ENCODE measurements at regions not wholly inside any gene's neighbourhood (a gene's known extent, or its start where the extent isn't known, plus 50 kb on each side); places are given as distances from the start of the nearest gene placed in this dataset.
"Not testable (repeated sequence)": the region's sequence is repeated elsewhere in the genome, so short reads cannot be mapped to it uniquely, and the experiment has no call there.

DNA sequence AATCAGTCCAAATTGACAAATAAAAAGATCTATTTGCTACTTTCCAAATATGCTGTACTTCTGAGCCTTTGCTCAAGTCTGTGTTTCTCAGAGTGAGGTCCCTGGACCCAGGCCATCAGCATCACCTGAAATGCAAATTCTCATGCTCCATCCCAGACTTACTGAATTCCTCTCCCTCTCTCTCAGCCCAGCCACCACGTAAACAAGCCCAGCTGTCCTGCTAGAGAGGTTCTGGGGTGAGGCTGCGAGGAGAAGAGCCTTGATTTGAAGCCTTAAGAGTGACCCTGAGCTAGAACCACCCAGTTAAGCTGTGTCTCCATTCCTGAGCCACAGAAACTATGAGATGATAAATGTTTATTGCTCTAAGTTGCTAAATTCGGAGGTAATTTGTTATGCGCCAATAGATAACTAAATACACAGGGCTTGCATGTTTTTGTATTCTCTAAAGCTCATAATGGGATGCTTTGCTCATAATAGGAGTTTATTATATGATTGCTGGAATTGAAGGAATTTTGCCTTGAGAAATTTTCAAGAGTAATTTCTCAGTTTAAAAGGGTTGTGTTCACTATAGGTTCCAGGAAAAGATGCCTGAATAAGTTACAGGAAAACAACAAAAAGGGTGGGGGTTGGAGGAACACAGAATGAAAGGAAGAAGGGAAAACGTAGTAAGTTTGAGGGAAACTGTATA, 98.9 kb upstream of the SPATA31D4 start:
- POLR2A ChIA-PET: no interaction called here
- CTCF ChIA-PET: no interaction called here
- no peak for TF ChIP-seq NFRKB (IDR thresholded peaks at IDR 0.05)
- TF ChIP-seq CTBP1 (IDR thresholded peaks at IDR 0.05; ENCODE audit: borderline replicate concordance): no peak
- no peak for TF ChIP-seq FOXK2 (IDR thresholded peaks at IDR 0.05)
- TF ChIP-seq SP1 (IDR thresholded peaks at IDR 0.05): no peak
- no peak for TF ChIP-seq FOXM1 (IDR thresholded peaks at IDR 0.05; ENCODE audit: borderline replicate concordance)
- no peak for TF ChIP-seq ZNF384 (IDR thresholded peaks at IDR 0.05)
- TF ChIP-seq SUZ12 (IDR thresholded peaks at IDR 0.05): no peak
- TF ChIP-seq BHLHE40 (IDR thresholded peaks at IDR 0.05; ENCODE audit: borderline replicate concordance): no peak
- no peak for TF ChIP-seq ARNT (IDR thresholded peaks at IDR 0.05)
- TF ChIP-seq FOXA1 (IDR thresholded peaks at IDR 0.05): no peak
- TF ChIP-seq L3MBTL2 (conservative IDR thresholded peaks at IDR 0.05): no peak
- TF ChIP-seq HDGF (IDR thresholded peaks at IDR 0.05; ENCODE audit: borderline replicate concordance): no peak
- TF ChIP-seq LEF1 (IDR thresholded peaks at IDR 0.05; ENCODE audit: borderline replicate concordance): no peak
- TF ChIP-seq, protein P1, sequence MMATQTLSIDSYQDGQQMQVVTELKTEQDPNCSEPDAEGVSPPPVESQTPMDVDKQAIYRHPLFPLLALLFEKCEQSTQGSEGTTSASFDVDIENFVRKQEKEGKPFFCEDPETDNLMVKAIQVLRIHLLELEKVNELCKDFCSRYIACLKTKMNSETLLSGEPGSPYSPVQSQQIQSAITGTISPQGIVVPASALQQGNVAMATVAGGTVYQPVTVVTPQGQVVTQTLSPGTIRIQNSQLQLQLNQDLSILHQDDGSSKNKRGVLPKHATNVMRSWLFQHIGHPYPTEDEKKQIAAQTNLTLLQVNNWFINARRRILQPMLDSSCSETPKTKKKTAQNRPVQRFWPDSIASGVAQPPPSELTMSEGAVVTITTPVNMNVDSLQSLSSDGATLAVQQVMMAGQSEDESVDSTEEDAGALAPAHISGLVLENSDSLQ (IDR thresholded peaks at IDR 0.05): no peak
- TF ChIP-seq TARDBP (IDR thresholded peaks at IDR 0.05): no peak
- no peak for TF ChIP-seq ELF4 (IDR thresholded peaks at IDR 0.05)
- no peak for DNase-seq (ENCODE audit: extremely low spot score)

DNA sequence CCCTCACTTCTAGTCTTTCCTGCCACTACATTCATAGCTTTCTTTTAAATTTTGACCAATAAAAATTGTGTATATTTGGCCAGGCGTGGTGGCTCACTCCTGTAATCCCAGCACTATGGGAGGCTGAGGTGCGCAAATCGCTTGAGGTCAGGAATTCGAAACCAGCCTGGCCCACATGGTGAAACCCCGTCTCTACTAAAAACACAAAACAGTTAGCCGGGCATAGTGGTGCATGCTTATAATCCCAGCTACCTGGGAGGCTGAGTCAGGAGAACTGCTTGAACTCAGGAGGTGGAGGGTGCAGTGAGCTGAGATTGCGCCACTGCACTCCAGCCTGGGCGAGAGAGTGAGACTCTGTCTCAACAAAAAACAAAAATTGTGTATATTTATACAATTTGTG, 97.8 kb upstream of the SPATA31D4 start:
- POLR2A ChIA-PET, CTCF ChIA-PET: not testable (repeated sequence)

DNA sequence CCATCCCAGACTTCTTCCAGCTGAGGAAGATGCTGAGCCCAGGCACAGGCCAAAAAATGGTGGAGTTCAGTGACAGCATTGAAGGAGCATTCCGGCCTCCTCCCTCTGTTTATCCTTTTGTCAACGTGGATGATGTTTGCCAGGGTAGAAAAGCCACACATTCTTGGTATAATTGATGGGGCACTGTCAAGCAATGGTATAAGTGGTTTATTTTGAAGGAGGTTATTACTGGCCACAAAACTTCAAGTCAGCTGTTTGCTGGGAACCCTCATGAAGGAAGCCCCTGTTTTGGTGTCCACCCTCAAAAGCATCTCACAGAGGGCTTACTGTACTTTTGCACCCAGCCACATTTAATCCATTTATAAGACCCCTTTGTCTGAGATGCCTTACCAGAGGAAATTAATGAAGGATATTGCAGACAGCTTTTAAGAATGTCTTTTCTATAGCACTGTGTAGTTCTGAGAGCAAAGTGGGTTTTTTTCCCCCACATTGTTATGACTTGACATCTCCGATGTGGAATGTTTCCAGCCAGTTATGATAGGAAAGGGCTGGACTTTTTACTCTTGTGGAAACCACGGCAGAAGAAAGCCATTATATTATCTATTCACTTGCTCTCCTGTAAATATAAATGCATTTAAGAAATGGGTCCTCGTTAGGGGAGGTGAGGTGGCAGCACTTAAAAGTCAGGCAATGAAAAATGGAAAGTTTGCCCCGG, 95.5 kb upstream of the SPATA31D4 start:
- POLR2A ChIA-PET: no interaction called here
- CTCF ChIA-PET: no interaction called here
- no peak for DNase-seq (ENCODE audit: extremely low spot score)
- TF ChIP-seq NFRKB (IDR thresholded peaks at IDR 0.05): no peak
- no peak for TF ChIP-seq FOXK2 (IDR thresholded peaks at IDR 0.05)
- no peak for TF ChIP-seq HDGF (IDR thresholded peaks at IDR 0.05; ENCODE audit: borderline replicate concordance)
- TF ChIP-seq, protein P1 (IDR thresholded peaks at IDR 0.05): no peak
- no peak for TF ChIP-seq ARNT (IDR thresholded peaks at IDR 0.05)
- no peak for TF ChIP-seq ELF4 (IDR thresholded peaks at IDR 0.05)
- TF ChIP-seq L3MBTL2 (conservative IDR thresholded peaks at IDR 0.05): no peak
- no peak for TF ChIP-seq FOXA1 (IDR thresholded peaks at IDR 0.05)
- no peak for TF ChIP-seq BHLHE40 (IDR thresholded peaks at IDR 0.05; ENCODE audit: borderline replicate concordance)
- no peak for TF ChIP-seq FOXM1 (IDR thresholded peaks at IDR 0.05; ENCODE audit: borderline replicate concordance)
- no peak for TF ChIP-seq SUZ12 (IDR thresholded peaks at IDR 0.05)
- TF ChIP-seq TARDBP (IDR thresholded peaks at IDR 0.05): no peak
- no peak for TF ChIP-seq CTBP1 (IDR thresholded peaks at IDR 0.05; ENCODE audit: borderline replicate concordance)
- no peak for TF ChIP-seq LEF1 (IDR thresholded peaks at IDR 0.05; ENCODE audit: borderline replicate concordance)
- no peak for TF ChIP-seq SP1 (IDR thresholded peaks at IDR 0.05)
- TF ChIP-seq ZNF384 (IDR thresholded peaks at IDR 0.05): no peak

More for the DNA sequence above, 97.8 kb upstream of the SPATA31D4 start:
- DNase-seq (ENCODE audit: extremely low spot score): not testable (repeated sequence)

DNA sequence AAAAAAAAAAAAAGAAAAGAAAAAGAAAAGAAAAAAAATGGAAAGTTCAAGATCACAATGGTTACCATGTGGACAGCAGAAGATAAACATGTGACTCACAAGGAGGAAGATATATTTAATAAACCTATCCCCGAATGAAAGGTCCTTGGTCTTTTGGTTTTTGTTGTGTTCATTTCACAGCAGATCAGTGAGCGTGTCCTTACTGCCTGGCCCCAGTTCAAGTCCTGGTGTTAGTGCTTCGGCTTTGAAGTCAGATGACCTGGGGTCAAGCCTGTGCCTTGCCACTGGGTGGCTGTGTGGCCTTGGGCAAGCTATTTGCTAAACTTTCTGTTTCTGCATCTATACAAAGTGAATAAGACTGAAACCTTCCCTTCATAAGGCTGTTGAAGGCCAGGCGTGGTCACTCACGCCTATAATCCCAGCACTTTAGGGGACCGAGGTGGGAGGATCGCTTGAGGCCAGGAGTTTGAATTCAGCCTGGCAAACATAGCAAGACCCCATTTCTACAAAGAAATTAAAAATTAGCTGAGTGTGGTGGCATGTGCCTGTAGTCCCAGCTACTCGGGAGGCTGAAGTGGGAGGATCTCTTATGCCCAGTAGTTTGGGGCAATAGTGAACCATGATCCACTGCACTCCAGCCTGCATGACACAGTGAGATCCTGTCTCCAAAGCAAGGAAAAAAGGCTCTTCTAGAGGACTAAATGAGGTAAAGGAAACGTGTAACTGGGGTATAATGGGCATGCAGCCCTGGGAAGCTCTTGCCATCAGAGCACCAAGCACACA, 94.5 kb upstream of the SPATA31D4 start:
- ChIA-PET POLR2A (no interaction called here), CTCF (no interaction called here)
- TF ChIP-seq TARDBP (IDR thresholded peaks at IDR 0.05) (no peak), ELF4 (IDR thresholded peaks at IDR 0.05) (no peak), ZNF384 (IDR thresholded peaks at IDR 0.05) (no peak), L3MBTL2 (conservative IDR thresholded peaks at IDR 0.05) (no peak), NFRKB (IDR thresholded peaks at IDR 0.05) (no peak), ARNT (IDR thresholded peaks at IDR 0.05) (no peak), FOXM1 (IDR thresholded peaks at IDR 0.05; ENCODE audit: borderline replicate concordance) (no peak), FOXA1 (IDR thresholded peaks at IDR 0.05) (no peak), SUZ12 (IDR thresholded peaks at IDR 0.05) (no peak), HDGF (IDR thresholded peaks at IDR 0.05; ENCODE audit: borderline replicate concordance) (no peak), CTBP1 (IDR thresholded peaks at IDR 0.05; ENCODE audit: borderline replicate concordance) (no peak), LEF1 (IDR thresholded peaks at IDR 0.05; ENCODE audit: borderline replicate concordance) (no peak), BHLHE40 (IDR thresholded peaks at IDR 0.05; ENCODE audit: borderline replicate concordance) (no peak), SP1 (IDR thresholded peaks at IDR 0.05) (no peak)
- TF ChIP-seq, protein P1 (IDR thresholded peaks at IDR 0.05): no peak
- DNase-seq (ENCODE audit: extremely low spot score): no peak

DNA sequence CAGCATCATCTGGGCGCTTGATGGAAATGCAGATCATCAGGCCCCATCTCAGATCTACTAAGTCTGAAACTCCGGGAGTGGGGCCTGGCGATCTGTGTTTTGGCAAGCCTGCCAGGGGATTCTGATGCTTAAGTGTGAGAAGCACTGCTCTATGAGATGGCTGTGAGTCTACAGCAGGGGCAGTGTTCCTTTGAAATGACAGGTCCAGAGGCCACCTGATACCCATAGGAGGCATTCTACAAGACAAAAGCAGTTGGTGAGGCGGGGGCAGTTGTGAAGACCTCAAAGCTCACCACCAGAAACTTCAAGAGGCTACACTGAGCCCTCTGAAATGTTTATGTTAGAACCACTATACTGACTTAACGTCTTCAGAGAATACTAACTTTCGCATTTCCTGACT, 86.9 kb upstream of the SPATA31D4 start:
- TF ChIP-seq HDGF (IDR thresholded peaks at IDR 0.05; ENCODE audit: borderline replicate concordance): no peak
- TF ChIP-seq SP1 (IDR thresholded peaks at IDR 0.05): no peak
- TF ChIP-seq NFRKB (IDR thresholded peaks at IDR 0.05): no peak
- no peak for TF ChIP-seq CTBP1 (IDR thresholded peaks at IDR 0.05; ENCODE audit: borderline replicate concordance)
- TF ChIP-seq, protein P1 (IDR thresholded peaks at IDR 0.05): no peak
- TF ChIP-seq LEF1 (IDR thresholded peaks at IDR 0.05; ENCODE audit: borderline replicate concordance): no peak
- TF ChIP-seq ARNT (IDR thresholded peaks at IDR 0.05): no peak
- no peak for TF ChIP-seq SUZ12 (IDR thresholded peaks at IDR 0.05)
- no peak for TF ChIP-seq FOXA1 (IDR thresholded peaks at IDR 0.05)
- TF ChIP-seq L3MBTL2 (conservative IDR thresholded peaks at IDR 0.05): no peak
- no peak for TF ChIP-seq FOXK2 (IDR thresholded peaks at IDR 0.05)
- no peak for TF ChIP-seq BHLHE40 (IDR thresholded peaks at IDR 0.05; ENCODE audit: borderline replicate concordance)
- TF ChIP-seq FOXM1 (IDR thresholded peaks at IDR 0.05; ENCODE audit: borderline replicate concordance): no peak
- no peak for TF ChIP-seq TARDBP (IDR thresholded peaks at IDR 0.05)
- TF ChIP-seq ELF4 (IDR thresholded peaks at IDR 0.05): no peak
- no peak for TF ChIP-seq ZNF384 (IDR thresholded peaks at IDR 0.05)
- ChIA-PET POLR2A (no interaction called here), CTCF (no interaction called here)
- DNase-seq (ENCODE audit: extremely low spot score): no peak

Data from HEK293T (cell line).